ENCODE measurements at regions not wholly inside any gene's neighbourhood (a gene's known extent, or its start where the extent isn't known, plus 50 kb on each side); places are given as distances from the start of the nearest gene placed in this dataset.
"Not testable (repeated sequence)": the region's sequence is repeated elsewhere in the genome, so short reads cannot be mapped to it uniquely, and the experiment has no call there.

- DNase-seq: no peak
- Histone ChIP-seq H3K27me3 (ENCODE audit: control insufficient read depth, insufficient read depth, low read length) (no peaks in the 10 kb centered on the region), H3K36me3 (replicated peaks; ENCODE audit: control insufficient read depth, insufficient read depth, low read length) (no peaks in the 10 kb centered on the region), H3K4me3 (ENCODE audit: insufficient read depth, low read depth, low read length) (no peak overlapping the region)
These were observed 238.3 kb downstream of the GADD45G start for GRCh38 chr9:89843074-89843473.

GRCh38 chr9:89843591-89843990 is 238.8 kb downstream of the GADD45G start:
- H3K36me3 ChIP-seq (replicated peaks; ENCODE audit: control insufficient read depth, insufficient read depth, low read length): no peaks in the 10 kb centered on the region

GRCh38 chr9:89844075-89844474 is 239.3 kb downstream of the GADD45G start:
- H3K36me3 ChIP-seq (replicated peaks; ENCODE audit: control insufficient read depth, insufficient read depth, low read length): no peaks in the 10 kb centered on the region
- no peak for DNase-seq
- H3K27me3 ChIP-seq (ENCODE audit: control insufficient read depth, insufficient read depth, low read length): no peaks in the 10 kb centered on the region
- H3K4me3 ChIP-seq (ENCODE audit: insufficient read depth, low read depth, low read length): no peak overlapping the region

More at GRCh38 chr9:89843591-89843990, 238.8 kb downstream of the GADD45G start:
- no peak for DNase-seq
- H3K4me3 ChIP-seq (ENCODE audit: insufficient read depth, low read depth, low read length): no peak overlapping the region
- no peaks in the 10 kb centered on the region for H3K27me3 ChIP-seq (ENCODE audit: control insufficient read depth, insufficient read depth, low read length)

GRCh38 chr9:89844535-89844934 is 239.7 kb downstream of the GADD45G start:
- DNase-seq: no peak
- no peak overlapping the region for H3K4me3 ChIP-seq (ENCODE audit: insufficient read depth, low read depth, low read length)
- no peaks in the 10 kb centered on the region for H3K27me3 ChIP-seq (ENCODE audit: control insufficient read depth, insufficient read depth, low read length)
- no peaks in the 10 kb centered on the region for H3K36me3 ChIP-seq (replicated peaks; ENCODE audit: control insufficient read depth, insufficient read depth, low read length)

- H3K4me3 ChIP-seq (ENCODE audit: insufficient read depth, low read depth, low read length): no peak overlapping the region
- DNase-seq: no peak
These were observed 240.5 kb downstream of the GADD45G start for GRCh38 chr9:89845321-89845720.

GRCh38 chr9:89845862-89846261 is 241.1 kb downstream of the GADD45G start:
- H3K27me3 ChIP-seq (ENCODE audit: control insufficient read depth, insufficient read depth, low read length): no peaks in the 10 kb centered on the region
- H3K4me3 ChIP-seq (ENCODE audit: insufficient read depth, low read depth, low read length): no peak overlapping the region
- no peaks in the 10 kb centered on the region for H3K36me3 ChIP-seq (replicated peaks; ENCODE audit: control insufficient read depth, insufficient read depth, low read length)
- no peak for DNase-seq

More at GRCh38 chr9:89845321-89845720, 240.5 kb downstream of the GADD45G start:
- Histone ChIP-seq H3K36me3 (replicated peaks; ENCODE audit: control insufficient read depth, insufficient read depth, low read length) (no peaks in the 10 kb centered on the region), H3K27me3 (ENCODE audit: control insufficient read depth, insufficient read depth, low read length) (no peaks in the 10 kb centered on the region)

- H3K36me3 ChIP-seq (replicated peaks; ENCODE audit: control insufficient read depth, insufficient read depth, low read length): no peaks in the 10 kb centered on the region
- no peak for DNase-seq
- no peaks in the 10 kb centered on the region for H3K27me3 ChIP-seq (ENCODE audit: control insufficient read depth, insufficient read depth, low read length)
- H3K4me3 ChIP-seq (ENCODE audit: insufficient read depth, low read depth, low read length): no peak overlapping the region
These were observed 243.5 kb downstream of the GADD45G start for GRCh38 chr9:89848060-89849040.

- DNase-seq: no peak
- no peak overlapping the region for H3K4me3 ChIP-seq (ENCODE audit: insufficient read depth, low read depth, low read length)
- H3K36me3 ChIP-seq (replicated peaks; ENCODE audit: control insufficient read depth, insufficient read depth, low read length): no peaks in the 10 kb centered on the region
- no peaks in the 10 kb centered on the region; the same call in 1 of the 2 replicates for H3K27me3 ChIP-seq (ENCODE audit: control insufficient read depth, insufficient read depth, low read length)
These were observed 244.3 kb downstream of the GADD45G start for GRCh38 chr9:89849096-89849495.

- no peak for DNase-seq
These were observed 245.3 kb downstream of the GADD45G start for GRCh38 chr9:89850153-89850552.

GRCh38 chr9:89850631-89851325 is 246.0 kb downstream of the GADD45G start:
- no peak for DNase-seq
- Histone ChIP-seq H3K27me3 (ENCODE audit: control insufficient read depth, insufficient read depth, low read length) (no peaks in the 10 kb centered on the region; the same call in 1 of the 2 replicates), H3K36me3 (replicated peaks; ENCODE audit: control insufficient read depth, insufficient read depth, low read length) (no peaks in the 10 kb centered on the region), H3K4me3 (ENCODE audit: insufficient read depth, low read depth, low read length) (no peak overlapping the region)

More at GRCh38 chr9:89850153-89850552, 245.3 kb downstream of the GADD45G start:
- Histone ChIP-seq H3K36me3 (replicated peaks; ENCODE audit: control insufficient read depth, insufficient read depth, low read length) (no peaks in the 10 kb centered on the region), H3K4me3 (ENCODE audit: insufficient read depth, low read depth, low read length) (no peak overlapping the region), H3K27me3 (ENCODE audit: control insufficient read depth, insufficient read depth, low read length) (no peaks in the 10 kb centered on the region; the same call in 1 of the 2 replicates)

GRCh38 chr9:89853161-89853560 is 248.3 kb downstream of the GADD45G start:
- no peaks in the 10 kb centered on the region for H3K36me3 ChIP-seq (replicated peaks; ENCODE audit: control insufficient read depth, insufficient read depth, low read length)
- DNase-seq: no peak
- H3K4me3 ChIP-seq (ENCODE audit: insufficient read depth, low read depth, low read length): no peak overlapping the region
- H3K27me3 ChIP-seq (ENCODE audit: control insufficient read depth, insufficient read depth, low read length): no peaks in the 10 kb centered on the region; the same call in 1 of the 2 replicates

GRCh38 chr9:89853931-89854330 is 249.1 kb downstream of the GADD45G start:
- no peak overlapping the region for H3K4me3 ChIP-seq (ENCODE audit: insufficient read depth, low read depth, low read length)
- no peaks in the 10 kb centered on the region; the same call in 1 of the 2 replicates for H3K27me3 ChIP-seq (ENCODE audit: control insufficient read depth, insufficient read depth, low read length)
- no peak for DNase-seq
- no peaks in the 10 kb centered on the region for H3K36me3 ChIP-seq (replicated peaks; ENCODE audit: control insufficient read depth, insufficient read depth, low read length)

GRCh38 chr9:89854715-89855475 is 250.1 kb downstream of the GADD45G start:
- no peaks in the 10 kb centered on the region for H3K36me3 ChIP-seq (replicated peaks; ENCODE audit: control insufficient read depth, insufficient read depth, low read length)
- no peaks in the 10 kb centered on the region; the same call in 1 of the 2 replicates for H3K27me3 ChIP-seq (ENCODE audit: control insufficient read depth, insufficient read depth, low read length)
- DNase-seq: no peak
- H3K4me3 ChIP-seq (ENCODE audit: insufficient read depth, low read depth, low read length): no peak overlapping the region

- DNase-seq; H3K36me3 ChIP-seq (replicated peaks; ENCODE audit: control insufficient read depth, insufficient read depth, low read length); H3K27me3 ChIP-seq (ENCODE audit: control insufficient read depth, insufficient read depth, low read length); H3K4me3 ChIP-seq (ENCODE audit: insufficient read depth, low read depth, low read length): not testable (repeated sequence)
These were observed 251.5 kb downstream of the GADD45G start for GRCh38 chr9:89856296-89856695.
